SK-N-DZ (cell line): ENCODE measurements at regions not wholly inside any gene's neighbourhood (a gene's known extent, or its start where the extent isn't known, plus 50 kb on each side); places are given as distances from the start of the nearest gene placed in this dataset.
A peak's percentile ranks its signal among the peaks of the same experiment; 100 is the strongest.
"Not testable (repeated sequence)": the region's sequence is repeated elsewhere in the genome, so short reads cannot be mapped to it uniquely, and the experiment has no call there.

Source experiments
- DNase-seq: peaks from one replicate; pipeline ENCODE4 v3.0.0-alpha.2; 2015; ENCODE audit warnings: low spot score

GRCh38 chr2:13858626-13859025, 773.9 kb upstream of the LRATD1 start:
- DNase-seq: no peak

- DNase-seq: not testable (repeated sequence)
Measured at GRCh38 chr2:13868275-13868674, 764.2 kb upstream of the LRATD1 start.

GRCh38 chr2:13876491-13877037, 756.0 kb upstream of the LRATD1 start:
- DNase-seq: no peak

- DNase-seq: no peak
Measured at GRCh38 chr2:13877571-13877970, 754.9 kb upstream of the LRATD1 start.

- no peak for DNase-seq
Measured at GRCh38 chr2:13884291-13884976, 748.1 kb upstream of the LRATD1 start.

- DNase-seq: no peak
Measured at GRCh38 chr2:13901526-13901925, 731.0 kb upstream of the LRATD1 start.

- DNase-seq: no peak
Measured at GRCh38 chr2:13905831-13906230, 726.7 kb upstream of the LRATD1 start.

- DNase-seq: no peak
Measured at GRCh38 chr2:13916066-13916465, 716.5 kb upstream of the LRATD1 start.

GRCh38 chr2:13917958-13918357, 714.6 kb upstream of the LRATD1 start:
- DNase-seq: no peak

- DNase-seq: no peak
Measured at GRCh38 chr2:13919981-13920382, 712.5 kb upstream of the LRATD1 start.

GRCh38 chr2:13921245-13921644, 711.3 kb upstream of the LRATD1 start:
- DNase-seq: no peak

- no peak for DNase-seq
Measured at GRCh38 chr2:13923823-13924222, 708.7 kb upstream of the LRATD1 start.

GRCh38 chr2:13942111-13942510, 690.4 kb upstream of the LRATD1 start:
- no peak for DNase-seq

GRCh38 chr2:13950761-13951160, 681.8 kb upstream of the LRATD1 start:
- DNase-seq: no peak

- no peak for DNase-seq
Measured at GRCh38 chr2:13968811-13969210, 663.7 kb upstream of the LRATD1 start.

GRCh38 chr2:13986119-13986720, 646.3 kb upstream of the LRATD1 start:
- no peak for DNase-seq

- no peak for DNase-seq
Measured at GRCh38 chr2:13996527-13996926, 636.0 kb upstream of the LRATD1 start.

- DNase-seq: no peak
Measured at GRCh38 chr2:14011190-14011589, 621.3 kb upstream of the LRATD1 start.

GRCh38 chr2:14015113-14015630, 617.3 kb upstream of the LRATD1 start:
- no peak for DNase-seq

GRCh38 chr2:14016289-14016955, 616.1 kb upstream of the LRATD1 start:
- DNase-seq: peak; percentile 30

GRCh38 chr2:14018620-14019019, 613.9 kb upstream of the LRATD1 start:
- no peak for DNase-seq

GRCh38 chr2:14023558-14023957, 609.0 kb upstream of the LRATD1 start:
- DNase-seq: no peak
